PC-9 (cell line): ENCODE measurements at regions not wholly inside any gene's neighbourhood (a gene's known extent, or its start where the extent isn't known, plus 50 kb on each side); places are given as distances from the start of the nearest gene placed in this dataset.

Experiments used
- BruUV-seq: library from RNA; stranded (reverse); fragments of 400-500 nt; replicated peaks from 2 replicates; lab custom pipeline; 2021; lab: Mats Ljungman, UMichigan
- CTCF ChIA-PET: fragments of 300-600 bp; sonication (Branson Sonifier 250); formaldehyde crosslinking; loops from one replicate; lab custom pipeline; 2022; ENCODE audit warnings: antibody characterized with exemption; lab: Charles Lee
- POLR2A ChIA-PET: fragments of 300-600 bp; sonication (Branson Sonifier 250); formaldehyde crosslinking; loops from one replicate; lab custom pipeline; 2022; ENCODE audit warnings: antibody characterized with exemption; ENCODE audit not compliant: unreplicated experiment; lab: Charles Lee
- DNase-seq, 2 experiments: peaks; one replicate each; pipeline versions ENCODE4 v3.0.0 to v3.0.0-alpha.2; 2015 to 2022; ENCODE audit warnings: mixed read lengths in 1 of 2
- H2AFZ ChIP-seq: fragments of 200-600 bp; sonication (generic); 2 replicates; pipeline ENCODE4 v1.8.1; 2017; ENCODE audit warnings: antibody characterized with exemption
- H3F3A ChIP-seq: fragments of 200-600 bp; sonication (generic); 2 replicates; pipeline ENCODE4 v1.8.1; 2017; ENCODE audit warnings: antibody characterized with exemption, mild to moderate bottlenecking, low read depth; ENCODE audit not compliant: insufficient read depth
- H3K27ac ChIP-seq: fragments of 200-600 bp; sonication (generic); 2 replicates; pipeline ENCODE4 v1.6.1; 2016; ENCODE audit warnings: mixed run types
- H3K27me3 ChIP-seq: fragments of 200-600 bp; sonication (generic); 2 replicates; pipeline ENCODE4 v1.6.1; 2016; ENCODE audit warnings: low read depth, mixed run types; ENCODE audit not compliant: insufficient read depth
- H3K36me3 ChIP-seq: fragments of 200-600 bp; sonication (generic); 2 replicates; pipeline ENCODE4 v1.6.1; 2016; ENCODE audit warnings: low read depth, mixed run types
- H3K4me1 ChIP-seq: fragments of 200-600 bp; sonication (generic); replicated peaks from 2 replicates; pipeline ENCODE4 v1.6.1; 2016; ENCODE audit warnings: mixed run types; ENCODE audit not compliant: insufficient read depth
- H3K4me2 ChIP-seq: fragments of 200-600 bp; sonication (generic); 2 replicates; pipeline ENCODE4 v1.6.1; 2017; ENCODE audit warnings: mixed run types
- H3K4me3 ChIP-seq: fragments of 200-600 bp; sonication (generic); 2 replicates; pipeline ENCODE4 v1.6.1; 2016; ENCODE audit warnings: mixed run types
- H3K79me2 ChIP-seq: fragments of 200-600 bp; sonication (generic); 2 replicates; pipeline ENCODE4 v1.6.1; 2017; ENCODE audit warnings: low read depth, mixed run types
- H3K9me2 ChIP-seq: fragments of 200-600 bp; sonication (generic); 2 replicates; pipeline ENCODE4 v1.8.1; 2017; ENCODE audit warnings: mild to moderate bottlenecking; ENCODE audit not compliant: insufficient read depth
- H3K9me3 ChIP-seq: fragments of 200-600 bp; sonication (generic); 2 replicates; pipeline ENCODE4 v1.8.1; 2016; ENCODE audit warnings: low read depth; ENCODE audit not compliant: insufficient read depth
- H4K20me1 ChIP-seq: fragments of 200-600 bp; sonication (generic); 2 replicates; pipeline ENCODE4 v1.8.1; 2017; ENCODE audit not compliant: insufficient read depth
- CTCF ChIP-seq: fragments of 200-600 bp; sonication (generic); conservative IDR thresholded peaks from 2 replicates; pipeline ENCODE4 v1.6.1; 2017; ENCODE audit warnings: mixed run types, antibody characterized with exemption, mild to moderate bottlenecking, moderate library complexity
- EZH2 ChIP-seq: fragments of 200-600 bp; sonication (generic); IDR thresholded peaks from 2 replicates; pipeline ENCODE4 v1.8.0; 2017; ENCODE audit warnings: antibody characterized with exemption, low read depth
- intact Hi-C: fragments of 100-400 bp; cut with micrococcal nuclease; formaldehyde crosslinking; loops from one replicate; pipeline ENCODE4 v1.10.0; 2022; ENCODE audit not compliant: unreplicated experiment

DNA sequence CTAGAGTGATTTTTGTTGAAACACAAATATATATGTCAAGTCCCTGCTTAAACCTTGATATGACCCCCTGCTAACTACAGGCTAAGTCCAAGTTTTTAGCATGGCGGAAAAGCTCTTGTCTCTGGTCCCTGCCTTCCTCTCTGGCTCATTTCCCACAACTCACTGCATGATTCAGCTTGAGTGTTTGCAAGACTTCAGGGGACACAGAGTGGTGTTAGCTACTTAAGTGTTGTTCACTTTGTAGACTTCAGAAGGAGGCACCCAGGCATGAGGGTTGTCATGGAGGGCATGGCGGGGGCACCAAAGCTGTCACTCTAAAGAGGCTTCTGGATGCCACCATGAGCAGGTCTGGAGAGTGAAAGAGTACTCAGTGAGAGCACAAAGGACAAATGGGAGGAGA, 362.4 kb upstream of the ACTBL2 start:
- no peaks in the 10 kb centered on the region for H3K79me2 ChIP-seq
- ChIA-PET CTCF (no interaction called here), POLR2A (no interaction called here)
- intact Hi-C loops, result no loop called here
- no peaks in the 10 kb centered on the region for H3K27me3 ChIP-seq
- TF ChIP-seq EZH2, result no peak
- no peak for TF ChIP-seq CTCF
- H3K4me2 ChIP-seq, result no peak overlapping the region
- H3K4me1 ChIP-seq, result peaks cover 38% of the 10 kb centered on the region
- no peaks in the 10 kb centered on the region for H4K20me1 ChIP-seq
- H3K9me2 ChIP-seq, result no peaks in the 10 kb centered on the region
- no TSS peak for BruUV-seq
- H3K9me3 ChIP-seq, result peaks cover 18% of the 10 kb centered on the region; the same call in 1 of the 2 replicates
- H3K36me3 ChIP-seq, result peaks cover 10% of the 10 kb centered on the region
- peaks cover 27% of the 10 kb centered on the region for H3F3A ChIP-seq
- no peak overlapping the region for H3K4me3 ChIP-seq
- no peak for DNase-seq
- H3K27ac ChIP-seq, result no peak overlapping the region
- H2AFZ ChIP-seq, result no peak overlapping the region

- TF ChIP-seq EZH2 (no peak), CTCF (no peak)
- H3K9me3 ChIP-seq, result peaks cover 18% of the 10 kb centered on the region; the same call in 1 of the 2 replicates
- BruUV-seq, result no TSS peak
- H4K20me1 ChIP-seq, result no peaks in the 10 kb centered on the region
- no peaks in the 10 kb centered on the region for H3K27me3 ChIP-seq
- no peak overlapping the region for H3K4me2 ChIP-seq
- no peak overlapping the region for H3K4me3 ChIP-seq
- ChIA-PET POLR2A (no interaction called here), CTCF (no interaction called here)
- H2AFZ ChIP-seq, result no peak overlapping the region
- peaks cover 42% of the 10 kb centered on the region for H3K4me1 ChIP-seq
- DNase-seq, result no peak
- no peaks in the 10 kb centered on the region for H3K79me2 ChIP-seq
- peaks cover 33% of the 10 kb centered on the region for H3F3A ChIP-seq
- no peaks in the 10 kb centered on the region for H3K9me2 ChIP-seq
- intact Hi-C loops, result loop anchor here (5.0 kb wide), 3 partner anchors 107 to 547 kb away; no protein-coding TSS in a partner anchor
- H3K36me3 ChIP-seq, result peaks cover 10% of the 10 kb centered on the region
- no peak overlapping the region for H3K27ac ChIP-seq
These were observed 361.8 kb upstream of the ACTBL2 start for GRCh38 chr5:57844410-57844809.

GRCh38 chr5:57843059-57843367, 360.4 kb upstream of the ACTBL2 start:
- Histone ChIP-seq H3K36me3 (peaks cover 10% of the 10 kb centered on the region), H3K9me3 (peaks cover 18% of the 10 kb centered on the region; the same call in 1 of the 2 replicates), H3K9me2 (no peaks in the 10 kb centered on the region), H3K4me3 (no peak overlapping the region), H3F3A (peaks cover 45% of the 10 kb centered on the region), H3K27ac (peak overlapping the region; percentile 98), H4K20me1 (no peaks in the 10 kb centered on the region), H2AFZ (no peak overlapping the region), H3K4me1 (peaks cover 56% of the 10 kb centered on the region), H3K27me3 (no peaks in the 10 kb centered on the region), H3K79me2 (no peaks in the 10 kb centered on the region), H3K4me2 (peak overlapping the region; percentile 69; the same call in 1 of the 2 replicates)
- BruUV-seq, result no TSS peak
- CTCF ChIA-PET, result no interaction called here
- no peak for TF ChIP-seq EZH2
- POLR2A ChIA-PET, result interaction anchor here (0.6 kb wide), 2 partner anchors 64 to 417 kb away, joined by 5 to 8 read pairs; no protein-coding TSS in a partner anchor
- intact Hi-C loops, result loop anchor here (5.0 kb wide), 3 partner anchors 106 to 546 kb away; no protein-coding TSS in a partner anchor
- DNase-seq, result no peak
